Body of pancreas (tissue), 4 donors: ENCODE measurements at regions not wholly inside any gene's neighbourhood (a gene's known extent, or its start where the extent isn't known, plus 50 kb on each side); places are given as distances from the start of the nearest gene placed in this dataset.

Experiments
- ATAC-seq: fragments of 150-250 bp; one replicate; pipeline ENCODE4 v1.9.1; 2016
- DNase-seq, 4 donors: peaks; one replicate each; pipeline ENCODE4 v3.0.0-alpha.2; 2019
- H3K27ac ChIP-seq, 4 donors: fragments of 200-600 bp; sonication (generic); 1 replicate in 3 of 4; 2 replicates in 1 of 4; pipeline versions ENCODE4 v1.5.1 to v1.6.1; 2016 to 2019; ENCODE audit warnings: mild to moderate bottlenecking in 1 of 4, mixed read lengths in 1 of 4, moderate library complexity in 1 of 4
- H3K27me3 ChIP-seq, 2 donors: fragments of 200-600 bp; sonication (generic); one replicate each; pipeline ENCODE4 v1.6.0; 2016; ENCODE audit warnings: mild to moderate bottlenecking in 1 of 2
- H3K36me3 ChIP-seq, 2 donors: fragments of 200-600 bp; sonication (generic); replicated peaks in 1 of 2; 2 replicates each; pipeline ENCODE4 v1.5.1; 2016; ENCODE audit warnings: low read depth in 2 of 2; ENCODE audit not compliant: insufficient read depth in 1 of 2
- H3K4me1 ChIP-seq: fragments of 200-600 bp; sonication (generic); one replicate; pipeline ENCODE4 v1.6.0; 2016
- H3K4me3 ChIP-seq, 2 donors: fragments of 200-600 bp; sonication (generic); 1 replicate in 1 of 2; 2 replicates in 1 of 2; pipeline ENCODE4 v1.5.1; 2016 to 2019
- H3K9me3 ChIP-seq, 3 donors: fragments of 200-600 bp; sonication (generic); 1 replicate in 2 of 3; 2 replicates in 1 of 3; pipeline ENCODE4 v1.5.1; 2016
- CTCF ChIP-seq, 7 experiments: fragments of 450-650 bp in 4 of 7; fragments of 200-600 bp in 3 of 7; sonication (generic) in 3 of 7; IDR thresholded peaks; one replicate each; pipeline ENCODE4 v1.5.1; 2016 to 2019; ENCODE audit warnings: antibody characterized with exemption in 7 of 7
- POLR2A ChIP-seq, 3 donors: fragments of 450-650 bp; IDR thresholded peaks; one replicate each; pipeline ENCODE4 v1.6.1; 2016; ENCODE audit warnings: antibody characterized with exemption in 3 of 3, mild to moderate bottlenecking in 2 of 3
- WGBS, 2 donors: methylation state at CpG; one replicate each; pipeline ENCODE4 v1.1.5; 2017; 5-methylcytosine and 5-hydroxymethylcytosine counted together
- intact Hi-C: fragments of 100-400 bp; cut with DNase I; formaldehyde crosslinking; loops from one replicate; pipeline ENCODE4 v1.15.1; 2023

- H3K27ac ChIP-seq, result no peak overlapping the region
- intact Hi-C loops, result no loop called here
- TF ChIP-seq POLR2A (IDR thresholded peaks at IDR 0.05) (no peak), CTCF (IDR thresholded peaks at IDR 0.05) (no peak)
- no peaks in the 10 kb centered on the region for H3K36me3 ChIP-seq
- WGBS, 2 donors, result 17 to 21% methylated on average over 2 of the region's 2 CpGs
- no peaks in the 10 kb centered on the region for H3K4me1 ChIP-seq
- ATAC-seq (no peak), DNase-seq (no peak)
- no peaks in the 10 kb centered on the region for H3K9me3 ChIP-seq
- no peak overlapping the region for H3K4me3 ChIP-seq
- no peaks in the 10 kb centered on the region for H3K27me3 ChIP-seq
These were observed 357.6 kb downstream of the SS18 start for GRCh38 chr18:25732862-25733261.

GRCh38 chr18:25729072-25729471 is 361.3 kb downstream of the SS18 start:
- WGBS, 2 donors, result 55 to 65% methylated on average over 1 of the region's 1 CpG
- H3K27ac ChIP-seq, result no peak overlapping the region
- ATAC-seq, result no peak
- intact Hi-C loops, result no loop called here
- H3K27me3 ChIP-seq, result no peaks in the 10 kb centered on the region
- H3K9me3 ChIP-seq, result no peaks in the 10 kb centered on the region
- no peak for TF ChIP-seq CTCF (IDR thresholded peaks at IDR 0.05)
- TF ChIP-seq POLR2A (IDR thresholded peaks at IDR 0.05), result no peak
- no peaks in the 10 kb centered on the region for H3K36me3 ChIP-seq
- no peak overlapping the region for H3K4me3 ChIP-seq
- no peak for DNase-seq
- no peaks in the 10 kb centered on the region for H3K4me1 ChIP-seq

GRCh38 chr18:25727281-25727985 is 363.0 kb downstream of the SS18 start:
- H3K4me3 ChIP-seq, result no peak overlapping the region
- WGBS, 2 donors, result 35 to 47% methylated on average over 5 of the region's 5 CpGs

GRCh38 chr18:25726298-25726697 is 364.1 kb downstream of the SS18 start:
- no peak for TF ChIP-seq POLR2A (IDR thresholded peaks at IDR 0.05)
- no peak for TF ChIP-seq CTCF (IDR thresholded peaks at IDR 0.05)
- WGBS, 2 donors, result 43 to 51% methylated on average over 11 of the region's 11 CpGs
- ATAC-seq (no peak), DNase-seq (no peak)
- no peaks in the 10 kb centered on the region for H3K36me3 ChIP-seq
- H3K27ac ChIP-seq, result no peak overlapping the region
- H3K27me3 ChIP-seq, result no peaks in the 10 kb centered on the region
- H3K4me3 ChIP-seq, result no peak overlapping the region
- no peaks in the 10 kb centered on the region for H3K4me1 ChIP-seq
- intact Hi-C loops, result no loop called here
- no peaks in the 10 kb centered on the region for H3K9me3 ChIP-seq

More at GRCh38 chr18:25727281-25727985, 363.0 kb downstream of the SS18 start:
- ATAC-seq (no peak), DNase-seq (no peak)
- no peaks in the 10 kb centered on the region for H3K4me1 ChIP-seq
- intact Hi-C loops, result no loop called here
- no peak overlapping the region for H3K27ac ChIP-seq
- TF ChIP-seq CTCF (IDR thresholded peaks at IDR 0.05), result no peak
- no peaks in the 10 kb centered on the region for H3K27me3 ChIP-seq
- no peaks in the 10 kb centered on the region for H3K36me3 ChIP-seq
- H3K9me3 ChIP-seq, result no peaks in the 10 kb centered on the region

- Histone ChIP-seq H3K36me3 (no peaks in the 10 kb centered on the region), H3K4me1 (no peaks in the 10 kb centered on the region), H3K27me3 (no peaks in the 10 kb centered on the region), H3K4me3 (no peak overlapping the region), H3K9me3 (no peaks in the 10 kb centered on the region), H3K27ac (no peak overlapping the region)
- intact Hi-C loops, result no loop called here
- DNase-seq (no peak), ATAC-seq (no peak)
- TF ChIP-seq CTCF (IDR thresholded peaks at IDR 0.05), result no peak
- no peak for TF ChIP-seq POLR2A (IDR thresholded peaks at IDR 0.05)
- WGBS, 2 donors, result 57 to 63% methylated on average over 2 of the region's 2 CpGs
These were observed 364.9 kb downstream of the SS18 start for GRCh38 chr18:25725501-25725900.
